ENCODE measurements at regions not wholly inside any gene's neighbourhood (a gene's known extent, or its start where the extent isn't known, plus 50 kb on each side); places are given as distances from the start of the nearest gene placed in this dataset.
"Not testable (repeated sequence)": the region's sequence is repeated elsewhere in the genome, so short reads cannot be mapped to it uniquely, and the experiment has no call there.

DNA sequence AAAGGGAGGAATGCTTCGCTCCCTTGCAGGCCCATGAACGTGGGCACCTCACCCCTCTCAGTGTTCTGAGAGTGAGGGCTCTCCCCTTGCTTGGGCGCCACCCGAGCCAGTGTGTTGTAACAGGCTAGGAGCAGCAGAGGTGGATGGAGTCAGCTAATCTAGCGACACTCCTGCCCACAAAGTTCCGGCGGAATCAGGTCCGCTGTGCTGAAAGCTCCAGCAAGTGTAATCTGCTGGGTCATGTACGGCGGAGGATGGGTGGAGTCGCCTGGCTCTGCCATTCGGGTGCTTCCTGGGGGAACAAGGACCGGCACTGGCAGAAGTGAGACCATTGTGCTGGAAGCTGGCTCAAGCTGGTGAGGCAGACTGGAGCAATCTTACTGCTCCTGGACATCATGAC, 1310.1 kb downstream of the EPHA7 start:
- DNase-seq (ENCODE audit: low spot score), result no peak
- Histone ChIP-seq H3K27me3 (replicated peaks; ENCODE audit: insufficient read depth) (no peaks in the 10 kb centered on the region), H3K4me1 (ENCODE audit: control insufficient read depth in 1 of 2, low read depth in 2 of 2) (no peaks in the 10 kb centered on the region), H3K27ac (no peak overlapping the region), H3K9me3 (no peaks in the 10 kb centered on the region), H3K36me3 (no peaks in the 10 kb centered on the region), H3K4me3 (no peak overlapping the region)
- ATAC-seq (ENCODE audit: insufficient number of reproducible peaks, low FRiP score, low read depth), result no peak
- TF ChIP-seq, protein P1, sequence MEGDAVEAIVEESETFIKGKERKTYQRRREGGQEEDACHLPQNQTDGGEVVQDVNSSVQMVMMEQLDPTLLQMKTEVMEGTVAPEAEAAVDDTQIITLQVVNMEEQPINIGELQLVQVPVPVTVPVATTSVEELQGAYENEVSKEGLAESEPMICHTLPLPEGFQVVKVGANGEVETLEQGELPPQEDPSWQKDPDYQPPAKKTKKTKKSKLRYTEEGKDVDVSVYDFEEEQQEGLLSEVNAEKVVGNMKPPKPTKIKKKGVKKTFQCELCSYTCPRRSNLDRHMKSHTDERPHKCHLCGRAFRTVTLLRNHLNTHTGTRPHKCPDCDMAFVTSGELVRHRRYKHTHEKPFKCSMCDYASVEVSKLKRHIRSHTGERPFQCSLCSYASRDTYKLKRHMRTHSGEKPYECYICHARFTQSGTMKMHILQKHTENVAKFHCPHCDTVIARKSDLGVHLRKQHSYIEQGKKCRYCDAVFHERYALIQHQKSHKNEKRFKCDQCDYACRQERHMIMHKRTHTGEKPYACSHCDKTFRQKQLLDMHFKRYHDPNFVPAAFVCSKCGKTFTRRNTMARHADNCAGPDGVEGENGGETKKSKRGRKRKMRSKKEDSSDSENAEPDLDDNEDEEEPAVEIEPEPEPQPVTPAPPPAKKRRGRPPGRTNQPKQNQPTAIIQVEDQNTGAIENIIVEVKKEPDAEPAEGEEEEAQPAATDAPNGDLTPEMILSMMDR (IDR thresholded peaks at IDR 0.05), result no peak

DNA sequence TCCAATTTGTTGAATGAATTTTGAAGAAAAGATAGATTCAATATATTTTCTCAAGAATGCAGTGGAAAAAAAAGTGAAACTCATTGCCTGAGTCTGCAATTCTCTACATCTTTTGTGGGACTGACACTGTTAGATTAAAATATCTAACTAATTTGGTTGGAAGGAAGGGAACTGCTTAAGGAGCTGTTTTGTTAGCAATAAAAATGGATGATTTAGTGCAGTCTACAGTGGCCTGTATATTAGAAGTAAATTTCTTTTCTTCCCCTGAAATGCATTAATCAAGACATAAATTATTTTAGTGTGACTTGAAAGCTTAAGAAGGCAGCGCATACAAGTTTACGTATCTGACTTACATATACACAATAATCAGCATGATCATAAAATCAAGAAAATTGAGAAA, 1332.6 kb downstream of the EPHA7 start:
- H3K27me3 ChIP-seq (replicated peaks; ENCODE audit: insufficient read depth), result no peaks in the 10 kb centered on the region
- no peaks in the 10 kb centered on the region for H3K36me3 ChIP-seq
- no peak overlapping the region for H3K4me3 ChIP-seq
- DNase-seq (ENCODE audit: low spot score) (no peak), ATAC-seq (ENCODE audit: insufficient number of reproducible peaks, low FRiP score, low read depth) (no peak)
- TF ChIP-seq, protein P1 (IDR thresholded peaks at IDR 0.05), result no peak
- H3K9me3 ChIP-seq, result no peaks in the 10 kb centered on the region
- H3K27ac ChIP-seq, result no peak overlapping the region
- no peaks in the 10 kb centered on the region for H3K4me1 ChIP-seq (ENCODE audit: control insufficient read depth in 1 of 2, low read depth in 2 of 2)

DNA sequence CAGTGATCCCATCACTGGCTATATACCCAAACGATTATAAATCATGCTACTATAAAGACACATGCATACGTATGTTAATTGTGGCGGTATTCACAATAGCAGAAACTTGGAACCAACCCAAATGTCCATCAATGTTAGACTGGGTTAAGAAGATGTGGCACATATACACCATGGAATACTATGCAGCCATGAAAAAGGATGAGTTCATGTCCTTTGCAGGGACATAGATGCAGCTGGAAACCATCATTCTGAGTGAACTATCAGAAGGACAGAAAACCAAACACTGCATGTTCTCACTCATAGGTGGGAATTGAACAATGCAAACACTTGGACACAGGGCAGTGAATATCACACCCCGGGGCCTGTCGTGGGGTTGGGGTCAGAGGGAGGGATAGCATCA, 1335.4 kb downstream of the EPHA7 start:
- H3K27me3 ChIP-seq (replicated peaks; ENCODE audit: insufficient read depth); H3K4me1 ChIP-seq (ENCODE audit: control insufficient read depth in 1 of 2, low read depth in 2 of 2); DNase-seq (ENCODE audit: low spot score); H3K36me3 ChIP-seq; H3K4me3 ChIP-seq; H3K9me3 ChIP-seq; H3K27ac ChIP-seq; ATAC-seq (ENCODE audit: insufficient number of reproducible peaks, low FRiP score, low read depth): not testable (repeated sequence)

DNA sequence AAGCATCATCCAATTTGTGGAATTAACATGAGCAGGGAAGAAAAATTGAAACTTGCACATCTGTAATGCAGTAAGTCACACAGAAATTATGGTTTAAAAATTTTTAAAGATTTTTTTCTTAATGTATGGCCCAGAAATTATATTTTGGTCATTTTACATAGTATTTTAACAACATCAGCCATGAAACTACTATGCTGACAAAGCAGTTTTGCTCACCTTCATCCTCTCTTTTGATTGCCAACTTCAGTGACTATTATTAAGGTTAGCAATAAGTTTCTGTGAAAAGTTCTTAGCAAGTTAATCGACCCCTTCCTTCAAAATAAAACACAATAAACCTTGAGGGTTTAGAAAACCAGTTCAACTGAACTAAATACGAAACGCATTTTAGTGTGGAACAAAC, 1347.0 kb downstream of the EPHA7 start:
- Histone ChIP-seq H3K9me3 (no peaks in the 10 kb centered on the region), H3K4me1 (ENCODE audit: control insufficient read depth in 1 of 2, low read depth in 2 of 2) (no peaks in the 10 kb centered on the region), H3K4me3 (no peak overlapping the region), H3K36me3 (no peaks in the 10 kb centered on the region), H3K27me3 (replicated peaks; ENCODE audit: insufficient read depth) (no peaks in the 10 kb centered on the region), H3K27ac (no peak overlapping the region)
- DNase-seq (ENCODE audit: low spot score) (no peak), ATAC-seq (ENCODE audit: insufficient number of reproducible peaks, low FRiP score, low read depth) (no peak)
- TF ChIP-seq, protein P1 (IDR thresholded peaks at IDR 0.05), result no peak

DNA sequence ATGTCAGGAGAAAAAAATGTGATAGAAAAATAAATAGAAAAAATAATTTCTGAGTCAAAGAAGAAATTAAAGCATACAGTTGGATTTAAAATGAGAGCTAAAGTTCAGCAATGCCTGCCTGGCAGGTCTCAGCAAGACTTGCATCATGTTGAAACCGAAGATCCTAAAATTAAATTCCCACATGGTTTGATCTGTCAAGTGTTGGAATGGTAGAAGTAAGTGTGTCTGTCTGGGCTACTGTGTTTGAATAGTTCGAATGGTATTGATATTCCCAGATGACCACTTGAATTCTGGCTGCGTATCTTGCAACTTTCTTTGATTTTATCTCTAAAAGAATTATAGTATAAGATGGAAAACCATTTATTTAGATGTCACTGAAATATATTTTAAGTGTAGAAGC, 1349.6 kb downstream of the EPHA7 start:
- DNase-seq (ENCODE audit: low spot score) (no peak), ATAC-seq (ENCODE audit: insufficient number of reproducible peaks, low FRiP score, low read depth) (no peak)
- no peaks in the 10 kb centered on the region for H3K4me1 ChIP-seq (ENCODE audit: control insufficient read depth in 1 of 2, low read depth in 2 of 2)
- H3K36me3 ChIP-seq, result no peaks in the 10 kb centered on the region
- no peaks in the 10 kb centered on the region for H3K9me3 ChIP-seq
- H3K27me3 ChIP-seq (replicated peaks; ENCODE audit: insufficient read depth), result no peaks in the 10 kb centered on the region
- TF ChIP-seq, protein P1 (IDR thresholded peaks at IDR 0.05), result no peak
- H3K27ac ChIP-seq, result no peak overlapping the region
- H3K4me3 ChIP-seq, result no peak overlapping the region

DNA sequence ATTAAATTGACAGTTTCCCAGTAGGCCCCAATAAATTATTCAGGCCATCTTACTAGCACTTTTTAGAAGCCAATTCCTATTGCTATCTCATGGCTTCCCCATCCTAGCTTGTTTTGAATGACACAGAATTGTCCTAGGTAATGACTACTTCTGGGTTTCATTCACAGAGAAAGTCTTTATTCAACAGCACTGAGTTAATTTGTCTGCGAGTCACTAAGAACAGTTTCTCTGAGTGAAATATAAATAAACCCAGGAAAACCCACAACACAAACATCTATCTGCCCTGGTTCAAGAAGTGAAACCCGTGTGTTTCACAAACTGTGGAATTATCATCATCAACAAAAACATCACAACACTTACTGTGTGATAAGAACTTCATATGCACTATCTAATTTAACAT, 1366.8 kb downstream of the EPHA7 start:
- TF ChIP-seq, protein P1 (IDR thresholded peaks at IDR 0.05), result no peak
- Histone ChIP-seq H3K4me1 (ENCODE audit: control insufficient read depth in 1 of 2, low read depth in 2 of 2) (no peaks in the 10 kb centered on the region), H3K4me3 (no peak overlapping the region), H3K9me3 (no peaks in the 10 kb centered on the region), H3K27ac (no peak overlapping the region), H3K36me3 (no peaks in the 10 kb centered on the region), H3K27me3 (replicated peaks; ENCODE audit: insufficient read depth) (no peaks in the 10 kb centered on the region)
- DNase-seq (ENCODE audit: low spot score) (no peak), ATAC-seq (ENCODE audit: insufficient number of reproducible peaks, low FRiP score, low read depth) (no peak)

Data from thoracic aorta (tissue), 2 donors.